ENCODE measurements at regions not wholly inside any gene's neighbourhood (a gene's known extent, or its start where the extent isn't known, plus 50 kb on each side); places are given as distances from the start of the nearest gene placed in this dataset.

DNA sequence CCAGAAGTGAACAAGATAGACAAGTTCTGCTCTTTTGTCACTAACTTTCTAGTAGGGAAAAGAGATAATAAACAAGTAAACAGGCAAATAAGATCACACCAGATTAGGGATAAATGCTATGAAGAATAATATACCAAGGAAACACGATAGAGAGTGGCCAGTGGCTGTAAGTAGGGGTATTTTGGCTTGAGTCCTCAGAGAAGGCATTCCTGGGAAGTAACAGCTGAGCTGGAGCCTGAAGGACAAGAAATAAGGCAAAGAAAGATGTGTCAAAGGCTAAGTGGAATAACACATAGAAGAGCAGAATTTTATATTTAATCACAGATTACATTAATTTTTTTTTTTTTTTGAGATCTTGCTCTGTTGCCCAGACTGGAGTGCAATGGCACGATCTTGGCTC is 366.2 kb downstream of the ZIC1 start:
- Histone ChIP-seq H3K4me2 (no peak overlapping the region), H3K27ac (no peak overlapping the region), H3K9ac (no peak overlapping the region), H4K20me1 (no peaks in the 10 kb centered on the region), H3K27me3 (no peaks in the 10 kb centered on the region), H3K4me3 (no peak overlapping the region), H3K9me3 (no peaks in the 10 kb centered on the region), H3K4me1 (no peaks in the 10 kb centered on the region), H3K36me3 (no peaks in the 10 kb centered on the region)
- TF ChIP-seq Cebpa-rat (IDR thresholded peaks at IDR 0.05) = no peak

DNA sequence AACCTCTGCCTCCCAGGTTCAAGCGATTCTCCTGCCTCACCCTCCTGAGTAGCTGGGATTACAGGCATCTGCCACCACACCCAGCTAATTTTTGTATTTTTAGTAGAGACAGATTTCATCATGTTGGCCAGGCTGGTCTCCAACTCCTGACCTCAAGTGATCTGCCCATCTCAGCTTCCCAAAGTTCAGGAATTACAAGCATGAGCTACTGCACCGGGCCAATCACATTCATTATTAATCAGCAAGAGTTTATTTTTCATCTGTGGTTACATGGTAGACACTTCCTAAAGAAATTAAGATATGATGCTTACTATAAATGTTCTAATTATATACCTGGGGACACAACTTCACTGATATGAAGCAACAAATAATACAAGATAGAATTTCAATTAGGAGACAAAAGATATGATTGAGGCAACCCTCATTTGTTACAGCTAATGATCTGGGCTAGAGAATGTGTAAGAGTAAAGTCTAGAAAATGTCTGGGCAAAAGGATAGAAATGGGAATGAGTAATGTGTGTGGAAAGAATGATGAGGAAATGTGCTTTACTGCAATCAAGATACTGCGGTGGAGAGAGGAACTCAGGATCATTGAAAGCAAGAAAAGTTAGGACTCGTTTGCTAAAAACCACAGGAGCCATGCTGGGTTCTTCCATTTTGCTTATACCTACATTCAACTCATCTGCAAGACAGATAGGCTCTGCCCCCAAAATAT is 366.8 kb downstream of the ZIC1 start:
- Histone ChIP-seq H3K27me3 (no peaks in the 10 kb centered on the region), H3K9ac (no peak overlapping the region), H3K27ac (no peak overlapping the region), H3K4me3 (no peak overlapping the region), H3K4me1 (no peaks in the 10 kb centered on the region), H3K4me2 (no peak overlapping the region), H3K36me3 (no peaks in the 10 kb centered on the region), H4K20me1 (no peaks in the 10 kb centered on the region), H3K9me3 (no peaks in the 10 kb centered on the region)
- TF ChIP-seq Cebpa-rat (IDR thresholded peaks at IDR 0.05) = no peak

DNA sequence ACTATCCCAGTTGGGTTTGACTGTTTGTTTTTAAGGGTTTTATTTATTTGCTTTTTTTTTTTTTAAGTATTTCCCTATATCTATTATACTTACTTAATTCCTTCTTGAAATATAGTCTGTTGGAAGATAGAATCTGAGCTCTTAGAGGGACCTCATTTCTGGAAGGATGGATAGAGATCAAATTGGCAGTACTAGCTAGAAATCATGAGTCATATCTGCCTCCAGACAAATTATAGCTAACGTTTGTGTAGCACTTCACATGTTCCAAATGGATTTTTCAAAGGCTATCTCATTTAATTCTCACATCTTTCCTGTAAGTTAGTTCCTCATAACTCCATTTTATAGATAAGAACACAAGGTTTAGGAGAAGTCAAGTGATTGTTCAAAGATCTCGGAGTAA is 384.7 kb downstream of the ZIC1 start:
- H3K27ac ChIP-seq = no peak overlapping the region
- no peaks in the 10 kb centered on the region for H3K9me3 ChIP-seq
- no peak overlapping the region for H3K4me2 ChIP-seq
- H3K4me1 ChIP-seq = no peaks in the 10 kb centered on the region
- no peaks in the 10 kb centered on the region for H3K27me3 ChIP-seq
- no peaks in the 10 kb centered on the region for H4K20me1 ChIP-seq
- H3K4me3 ChIP-seq = no peak overlapping the region
- H3K9ac ChIP-seq = no peak overlapping the region
- H3K36me3 ChIP-seq = no peaks in the 10 kb centered on the region
- TF ChIP-seq Cebpa-rat (IDR thresholded peaks at IDR 0.05) = no peak

DNA sequence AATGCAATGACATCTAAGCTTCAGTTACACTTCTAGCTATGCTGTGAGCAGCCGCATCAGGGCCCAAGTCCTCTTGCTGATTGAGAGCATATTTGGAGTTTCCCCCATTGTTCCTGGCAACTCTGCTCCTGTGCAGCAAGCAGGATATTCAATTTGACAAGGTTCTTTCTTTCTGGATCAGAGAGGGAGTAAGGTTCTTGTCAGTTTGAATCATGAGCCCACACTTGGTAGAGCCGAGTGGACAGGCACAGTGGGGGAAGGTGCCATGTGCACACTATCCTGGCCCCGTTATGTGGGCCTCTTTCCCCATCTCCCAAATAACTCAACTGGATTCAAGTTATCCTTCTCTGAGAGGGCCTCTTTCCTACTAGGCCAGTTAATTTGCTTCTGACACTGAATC is 385.4 kb downstream of the ZIC1 start:
- no peaks in the 10 kb centered on the region for H3K27me3 ChIP-seq
- no peaks in the 10 kb centered on the region for H4K20me1 ChIP-seq
- H3K27ac ChIP-seq = no peak overlapping the region
- H3K36me3 ChIP-seq = no peaks in the 10 kb centered on the region
- no peaks in the 10 kb centered on the region for H3K9me3 ChIP-seq
- H3K4me1 ChIP-seq = no peaks in the 10 kb centered on the region
- no peak overlapping the region for H3K4me3 ChIP-seq
- no peak for TF ChIP-seq Cebpa-rat (IDR thresholded peaks at IDR 0.05)
- H3K4me2 ChIP-seq = no peak overlapping the region
- H3K9ac ChIP-seq = no peak overlapping the region

DNA sequence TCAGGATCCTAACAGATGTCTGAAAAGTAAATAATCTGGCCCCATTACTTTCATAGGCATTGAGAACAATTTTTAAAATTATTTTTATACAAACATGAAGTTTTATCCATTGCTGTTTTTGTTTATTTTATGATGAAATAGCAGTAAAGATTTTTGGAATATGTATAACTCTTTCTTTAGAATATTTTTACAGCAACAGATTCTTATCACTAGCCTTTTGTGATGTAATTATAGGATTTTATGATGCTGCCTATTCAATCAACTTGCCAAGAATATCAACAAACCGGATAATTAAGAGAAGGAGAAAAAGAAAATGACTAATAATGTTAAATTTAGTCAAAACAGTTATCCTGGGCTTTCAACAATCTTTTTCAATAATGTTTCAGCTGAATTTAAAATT is 386.3 kb downstream of the ZIC1 start:
- Histone ChIP-seq H3K9ac (no peak overlapping the region), H3K36me3 (no peaks in the 10 kb centered on the region), H3K27me3 (no peaks in the 10 kb centered on the region), H4K20me1 (no peaks in the 10 kb centered on the region), H3K4me1 (no peaks in the 10 kb centered on the region), H3K27ac (no peak overlapping the region), H3K4me2 (no peak overlapping the region), H3K4me3 (no peak overlapping the region), H3K9me3 (no peaks in the 10 kb centered on the region)
- TF ChIP-seq Cebpa-rat (IDR thresholded peaks at IDR 0.05) = no peak

DNA sequence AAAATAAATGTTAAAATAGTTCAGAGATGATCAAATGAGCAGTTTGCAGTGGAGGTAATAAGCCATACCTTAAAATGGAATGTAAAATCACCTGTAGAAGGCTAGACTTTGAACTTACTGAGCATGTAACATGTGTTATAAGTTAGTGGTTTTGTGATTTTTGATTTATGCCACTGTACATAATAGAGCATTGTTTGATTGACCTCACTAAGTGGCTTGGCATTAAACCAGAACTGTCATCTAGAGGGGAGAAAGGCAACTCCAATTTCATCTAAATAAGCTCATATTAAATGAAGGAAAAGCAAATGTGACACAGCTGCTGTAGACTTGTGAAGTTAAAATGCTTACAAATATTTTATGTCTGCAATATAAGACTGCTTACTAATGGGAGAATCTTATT is 387.9 kb downstream of the ZIC1 start:
- Histone ChIP-seq H3K9ac (no peak overlapping the region), H3K27ac (no peak overlapping the region), H3K27me3 (no peaks in the 10 kb centered on the region), H3K4me3 (no peak overlapping the region), H3K9me3 (no peaks in the 10 kb centered on the region), H4K20me1 (no peaks in the 10 kb centered on the region), H3K36me3 (no peaks in the 10 kb centered on the region), H3K4me1 (no peaks in the 10 kb centered on the region), H3K4me2 (no peak overlapping the region)
- no peak for TF ChIP-seq Cebpa-rat (IDR thresholded peaks at IDR 0.05)

DNA sequence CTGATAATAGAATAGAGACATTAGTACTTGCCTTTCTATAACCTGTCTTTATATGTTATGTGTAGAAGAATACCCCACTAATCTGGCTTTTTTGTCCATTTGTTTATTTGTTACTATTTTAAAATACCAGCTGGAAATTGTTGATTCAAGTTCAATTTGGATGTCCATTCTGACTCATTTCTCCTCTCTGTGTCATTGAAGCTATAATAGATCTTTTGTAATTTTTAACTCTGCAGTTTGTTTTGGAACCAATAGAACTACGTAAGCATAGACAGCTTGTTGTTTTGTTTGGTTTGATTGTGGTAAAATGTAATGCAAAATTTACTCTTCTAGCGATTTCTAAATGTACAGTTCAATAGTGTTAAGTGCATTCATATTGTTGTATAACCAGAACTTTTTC is 390.4 kb downstream of the ZIC1 start:
- Histone ChIP-seq H3K36me3 (no peaks in the 10 kb centered on the region), H3K4me2 (no peak overlapping the region), H3K4me3 (no peak overlapping the region), H3K9me3 (no peaks in the 10 kb centered on the region), H3K9ac (no peak overlapping the region), H3K4me1 (no peaks in the 10 kb centered on the region), H4K20me1 (no peaks in the 10 kb centered on the region), H3K27ac (no peak overlapping the region), H3K27me3 (no peaks in the 10 kb centered on the region)
- no peak for TF ChIP-seq Cebpa-rat (IDR thresholded peaks at IDR 0.05)

DNA sequence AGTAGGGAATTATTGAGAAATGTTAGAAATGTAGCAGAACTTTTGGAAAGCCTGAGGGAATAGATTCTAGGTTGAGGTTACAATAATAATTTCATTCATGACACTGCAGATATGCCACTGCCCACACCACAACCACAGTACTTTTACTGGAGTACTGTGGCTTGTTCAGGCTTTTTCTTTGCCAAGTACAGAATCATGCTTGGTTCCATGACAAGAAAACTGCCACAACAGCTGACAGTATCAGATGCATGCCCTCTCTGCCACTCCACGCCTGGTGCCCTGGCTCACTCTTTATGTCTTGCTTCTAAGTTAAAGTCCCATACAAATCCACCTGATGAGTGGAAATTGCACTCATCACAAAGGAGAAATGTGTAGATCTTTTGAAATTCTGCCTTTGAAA is 398.6 kb downstream of the ZIC1 start:
- no peaks in the 10 kb centered on the region for H3K27me3 ChIP-seq
- H3K4me1 ChIP-seq = no peaks in the 10 kb centered on the region
- no peak for TF ChIP-seq Cebpa-rat (IDR thresholded peaks at IDR 0.05)
- H3K36me3 ChIP-seq = no peaks in the 10 kb centered on the region
- H3K27ac ChIP-seq = no peak overlapping the region
- no peak overlapping the region for H3K9ac ChIP-seq
- H3K9me3 ChIP-seq = no peaks in the 10 kb centered on the region
- H4K20me1 ChIP-seq = no peaks in the 10 kb centered on the region
- no peak overlapping the region for H3K4me3 ChIP-seq
- no peak overlapping the region for H3K4me2 ChIP-seq

DNA sequence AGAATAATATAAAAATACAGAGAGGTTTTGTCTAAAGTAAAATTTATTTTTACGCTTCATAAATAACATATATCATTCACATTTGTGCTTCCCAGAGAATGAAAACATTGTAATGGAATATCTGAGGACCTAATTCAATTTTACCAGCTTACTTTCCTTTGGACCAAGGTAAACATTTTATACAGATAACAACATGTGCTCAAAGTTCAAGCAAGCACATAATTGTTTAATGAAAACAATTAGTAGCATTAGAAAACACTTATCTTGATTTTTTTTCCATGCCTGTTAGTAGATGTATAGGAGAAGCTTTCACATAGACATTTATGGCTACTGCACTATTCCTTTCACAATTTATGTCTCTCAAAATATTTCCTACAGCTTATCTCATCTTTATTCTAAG is 400.0 kb downstream of the ZIC1 start:
- Histone ChIP-seq H4K20me1 (no peaks in the 10 kb centered on the region), H3K27me3 (no peaks in the 10 kb centered on the region), H3K4me1 (no peaks in the 10 kb centered on the region), H3K9ac (no peak overlapping the region), H3K27ac (no peak overlapping the region), H3K4me3 (no peak overlapping the region), H3K36me3 (no peaks in the 10 kb centered on the region), H3K9me3 (no peaks in the 10 kb centered on the region), H3K4me2 (no peak overlapping the region)
- TF ChIP-seq Cebpa-rat (IDR thresholded peaks at IDR 0.05) = no peak

DNA sequence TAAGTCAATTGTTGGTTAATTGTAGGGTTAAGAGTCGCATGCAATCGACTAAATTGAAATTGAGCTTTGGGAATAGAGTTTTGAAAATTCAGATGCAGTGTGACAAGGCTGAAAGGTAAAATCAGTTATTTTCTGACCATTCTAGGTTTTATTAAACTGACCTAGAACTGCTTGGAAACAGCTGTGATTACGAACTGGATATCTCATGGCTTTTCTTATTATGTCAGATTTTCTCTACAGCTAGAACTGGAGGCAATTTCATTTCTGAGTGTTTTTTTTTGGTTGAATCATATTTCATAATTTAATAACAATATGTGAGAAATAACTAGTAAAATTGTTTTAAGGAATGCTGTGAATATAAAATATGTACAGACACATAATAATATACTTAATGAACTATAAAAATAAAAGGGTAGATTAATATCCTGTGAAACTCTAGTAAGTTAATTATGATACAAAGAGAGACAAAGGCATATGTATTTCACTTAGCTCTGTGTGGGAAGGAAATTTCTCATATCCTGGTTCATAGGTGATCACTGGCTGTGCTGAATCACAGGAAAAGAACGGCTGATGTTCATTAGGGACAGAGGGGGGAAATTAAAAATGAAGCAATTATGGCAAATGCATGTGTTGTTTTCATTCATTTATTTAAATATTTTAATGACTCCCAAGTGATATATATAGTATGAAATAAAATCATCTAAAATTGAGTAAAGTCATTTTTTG is 403.2 kb downstream of the ZIC1 start:
- Histone ChIP-seq H3K4me2 (no peak overlapping the region), H3K36me3 (no peaks in the 10 kb centered on the region), H3K4me3 (no peak overlapping the region), H3K27ac (no peak overlapping the region), H3K4me1 (no peaks in the 10 kb centered on the region), H3K9me3 (no peaks in the 10 kb centered on the region), H3K27me3 (no peaks in the 10 kb centered on the region), H3K9ac (no peak overlapping the region), H4K20me1 (no peaks in the 10 kb centered on the region)
- no peak for TF ChIP-seq Cebpa-rat (IDR thresholded peaks at IDR 0.05)

Measured in BLaER1 (cell line).